GM21528 (cell line): ENCODE measurements at regions not wholly inside any gene's neighbourhood (a gene's known extent, or its start where the extent isn't known, plus 50 kb on each side); places are given as distances from the start of the nearest gene placed in this dataset.
"Not testable (repeated sequence)": the region's sequence is repeated elsewhere in the genome, so short reads cannot be mapped to it uniquely, and the experiment has no call there.

ENCODE experiments used
- ATAC-seq: cut with Tn5 transposase; IDR thresholded peaks from one replicate; pipeline ENCODE4 v1.9.1; 2021; ENCODE audit warnings: mild to moderate bottlenecking, moderate library complexity; ENCODE audit not compliant: unreplicated experiment, low FRiP score

- no peak for ATAC-seq
Observed at GRCh38 chr2:67614454-67614853, 217.3 kb downstream of the ETAA1 start.

- peak; percentile 68 for ATAC-seq
Observed at GRCh38 chr2:67616749-67617148, 219.6 kb downstream of the ETAA1 start.

DNA sequence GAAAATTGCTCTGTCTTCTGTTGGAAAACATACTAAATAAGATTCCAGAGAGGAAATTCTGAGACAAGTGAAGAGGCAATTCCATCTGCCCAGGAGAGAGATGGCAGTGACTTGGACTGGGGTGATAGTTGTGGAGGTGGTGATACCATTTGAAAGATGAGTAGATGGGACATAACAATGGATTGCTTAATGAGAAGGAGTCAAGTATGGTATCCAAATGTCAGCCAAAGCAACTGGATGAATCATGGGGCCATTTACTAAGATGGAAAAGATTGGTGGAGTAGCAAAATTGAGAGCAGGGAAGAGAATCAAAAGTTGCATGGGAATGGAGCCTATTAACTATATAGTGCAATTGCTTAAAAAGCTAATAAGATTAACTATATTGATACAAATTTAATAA, 222.1 kb downstream of the ETAA1 start:
- ATAC-seq = no peak

DNA sequence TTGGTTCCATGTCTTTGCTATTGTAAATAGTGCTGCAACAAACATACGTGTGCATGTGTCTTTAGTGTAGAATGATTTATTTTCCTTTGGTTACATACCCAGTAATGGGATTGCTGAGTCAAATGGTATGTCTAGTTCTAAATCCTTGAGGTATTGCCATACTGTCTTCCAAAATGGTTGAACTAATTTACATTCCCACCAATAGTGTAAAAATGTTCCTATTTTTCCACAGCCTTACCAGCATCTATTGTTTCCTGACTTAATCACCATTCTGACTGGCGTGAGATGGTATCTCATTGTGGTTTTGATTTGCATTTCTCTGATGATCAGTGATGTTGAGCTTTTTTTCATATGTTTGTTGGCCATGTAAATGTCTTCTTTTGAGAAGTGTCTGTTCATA, 226.6 kb downstream of the ETAA1 start:
- not testable (repeated sequence) for ATAC-seq

GRCh38 chr2:67625178-67625577, 228.0 kb downstream of the ETAA1 start:
- ATAC-seq = no peak

DNA sequence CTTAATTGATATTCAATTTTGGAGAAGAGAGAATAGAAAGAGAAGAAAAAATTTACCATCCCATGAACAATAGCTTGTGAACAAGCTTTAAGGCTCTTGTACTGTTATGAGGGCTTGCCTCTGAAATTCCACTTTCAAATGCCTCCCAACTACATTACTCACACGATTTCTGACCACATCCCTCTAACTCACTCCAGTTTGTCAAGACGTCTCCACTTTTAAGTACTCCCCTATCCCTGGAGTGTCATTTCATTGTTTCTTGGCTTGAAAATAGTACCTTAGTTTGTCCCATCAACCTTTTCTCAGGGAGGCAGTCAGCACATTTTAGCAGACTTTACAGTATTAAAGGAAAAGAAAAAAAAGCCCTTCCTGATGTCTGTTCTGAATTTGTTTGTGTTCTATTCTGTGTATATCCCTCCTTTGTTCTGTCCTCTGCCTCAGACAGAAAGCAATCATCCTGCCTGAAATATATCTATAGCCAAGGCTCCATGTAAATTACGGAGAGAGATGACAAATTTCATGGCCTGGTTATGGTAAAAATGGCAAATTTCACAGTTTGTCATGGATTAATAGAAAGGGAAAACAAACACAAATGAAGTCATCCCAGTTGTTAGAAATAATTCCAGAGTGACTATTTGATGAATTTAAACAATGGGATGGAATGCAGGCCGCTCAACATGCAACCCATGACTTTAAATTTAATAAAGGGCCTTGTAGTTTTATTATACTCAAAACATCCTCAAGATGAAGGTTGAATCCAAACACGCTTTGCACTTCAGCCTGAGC, 228.8 kb downstream of the ETAA1 start:
- ATAC-seq = no peak

GRCh38 chr2:67626656-67627055, 229.5 kb downstream of the ETAA1 start:
- ATAC-seq = no peak

DNA sequence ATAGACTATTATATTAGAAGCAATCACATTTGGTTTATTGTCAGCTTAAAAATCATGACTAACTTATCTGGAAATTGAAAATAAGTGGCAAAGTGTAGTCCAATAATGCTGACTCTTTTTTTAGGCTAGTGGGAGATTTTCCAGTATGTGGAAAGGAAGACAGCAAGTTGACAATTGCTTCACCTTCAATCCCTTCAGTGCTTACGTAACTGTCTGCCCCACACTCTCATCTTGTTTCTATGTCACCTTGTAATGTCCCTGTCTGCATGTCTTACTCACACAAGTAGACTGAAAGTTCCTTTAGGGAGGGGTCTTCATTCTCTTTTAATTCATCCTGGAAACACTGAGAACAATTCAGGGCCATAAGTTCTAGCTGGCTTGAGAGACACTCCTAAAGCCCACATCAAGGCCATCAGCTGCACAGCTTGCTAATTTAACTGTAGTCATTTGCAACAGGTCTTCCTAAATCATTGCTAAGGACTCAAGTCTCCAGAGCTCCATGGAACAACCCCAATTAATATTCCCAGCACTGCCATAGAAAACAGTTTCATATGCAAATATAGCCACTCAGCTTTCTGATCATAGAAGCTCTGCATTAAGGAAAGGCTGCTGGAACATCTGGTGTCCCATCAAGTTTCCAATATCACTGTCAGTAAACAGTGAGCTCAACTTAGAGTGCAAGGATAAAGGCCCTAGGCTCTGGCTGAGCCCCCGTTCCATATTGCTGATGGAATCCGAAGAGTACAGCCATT, 230.5 kb downstream of the ETAA1 start:
- ATAC-seq = no peak

- ATAC-seq = no peak
Observed at GRCh38 chr2:67628892-67629291, 231.8 kb downstream of the ETAA1 start.

DNA sequence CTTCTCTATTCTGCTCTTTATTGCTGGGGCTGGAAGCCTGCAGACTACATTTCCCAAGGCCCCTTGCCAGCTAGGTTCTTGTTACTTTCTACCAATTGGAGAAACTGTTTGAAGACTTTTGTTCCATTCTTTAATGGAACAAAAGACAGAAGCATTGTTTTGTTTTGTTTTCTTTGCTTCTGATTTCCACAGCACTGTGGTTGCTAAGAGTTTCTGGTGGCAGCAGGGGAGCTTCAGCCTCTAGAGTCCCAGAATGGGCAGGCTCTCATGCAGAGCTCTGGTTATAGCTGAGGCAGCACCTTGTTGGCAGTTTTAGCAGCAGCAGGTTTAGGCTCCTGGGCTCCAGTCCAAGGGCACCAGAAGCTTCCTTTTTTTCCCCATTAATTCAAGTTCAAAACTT, 234.3 kb downstream of the ETAA1 start:
- ATAC-seq = no peak

- ATAC-seq = no peak
Observed at GRCh38 chr2:67633212-67633856, 236.2 kb downstream of the ETAA1 start.

DNA sequence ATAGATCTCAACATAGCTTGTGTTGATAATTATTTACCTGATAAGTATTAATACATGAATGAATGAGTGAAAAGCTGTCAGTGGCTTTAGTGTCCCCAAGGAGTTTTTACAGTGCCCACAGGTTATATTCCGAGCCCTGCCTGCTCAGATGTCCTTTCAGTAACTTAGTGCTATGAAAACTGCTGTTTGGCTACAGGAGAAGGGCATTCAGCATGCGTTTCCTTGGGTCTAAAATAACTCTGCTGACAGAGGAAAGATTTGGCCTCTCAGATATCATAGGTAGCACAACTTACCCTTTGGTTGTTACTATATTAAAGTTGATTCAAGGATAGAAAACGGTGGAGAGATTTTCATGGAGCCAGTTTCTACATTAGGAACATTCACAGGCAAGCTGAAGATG, 241.0 kb downstream of the ETAA1 start:
- no peak for ATAC-seq

DNA sequence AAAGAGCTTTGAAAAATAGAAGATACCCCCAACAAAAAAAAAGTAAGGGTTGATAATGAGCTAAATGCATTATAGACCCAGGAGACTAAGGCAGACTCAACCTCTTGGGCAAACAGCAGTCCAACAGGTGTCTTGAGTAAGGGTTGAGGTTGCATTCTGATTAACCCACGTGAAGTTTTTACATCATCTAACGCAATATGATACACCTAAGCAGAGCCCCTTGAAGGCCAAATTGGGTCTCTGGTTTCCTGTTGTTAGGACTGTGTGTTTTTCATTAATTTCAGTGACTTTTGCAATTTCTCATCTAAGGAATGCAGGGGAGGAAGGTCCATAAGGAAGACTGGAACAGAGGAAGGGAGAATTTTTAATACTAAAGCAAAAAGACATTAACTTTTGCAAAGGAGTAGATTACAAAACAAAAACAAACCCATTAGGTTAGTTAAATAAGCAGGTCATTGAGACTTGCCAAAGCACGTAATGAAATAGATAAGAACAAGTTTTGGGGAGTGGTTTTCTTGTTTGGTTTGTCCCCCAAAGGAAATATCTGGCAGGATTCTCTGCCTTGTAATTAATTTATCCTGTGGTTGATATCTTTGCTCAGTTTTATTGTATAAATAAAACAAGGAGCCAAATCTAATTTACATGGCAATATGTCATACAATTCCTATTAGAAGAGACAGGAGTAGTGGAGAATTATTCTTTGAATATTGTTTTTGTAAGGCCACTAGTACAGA, 244.3 kb downstream of the ETAA1 start:
- no peak for ATAC-seq

- ATAC-seq = no peak
Observed at GRCh38 chr2:67642046-67642382, 244.9 kb downstream of the ETAA1 start.

DNA sequence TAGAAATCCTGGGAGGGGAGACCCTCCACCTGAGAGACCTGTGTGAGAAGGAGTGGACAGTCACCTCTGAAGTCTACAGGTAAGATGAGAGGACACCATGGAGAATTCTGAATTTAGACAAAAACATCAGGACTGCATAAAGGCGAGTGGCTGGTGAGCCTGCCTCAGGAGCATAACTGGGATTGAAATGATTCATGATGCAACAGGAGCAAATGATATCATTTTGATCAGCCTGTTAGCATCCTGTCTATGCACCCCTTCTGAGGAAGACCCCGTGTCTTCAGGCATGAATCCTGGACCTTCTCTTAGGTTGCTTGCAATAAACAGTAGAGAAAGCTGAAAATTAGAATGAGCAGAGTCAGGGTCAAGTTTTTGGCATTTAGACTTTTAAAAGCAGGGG, 245.8 kb downstream of the ETAA1 start:
- no peak for ATAC-seq

GRCh38 chr2:67645280-67646138, 248.4 kb downstream of the ETAA1 start:
- ATAC-seq = no peak

DNA sequence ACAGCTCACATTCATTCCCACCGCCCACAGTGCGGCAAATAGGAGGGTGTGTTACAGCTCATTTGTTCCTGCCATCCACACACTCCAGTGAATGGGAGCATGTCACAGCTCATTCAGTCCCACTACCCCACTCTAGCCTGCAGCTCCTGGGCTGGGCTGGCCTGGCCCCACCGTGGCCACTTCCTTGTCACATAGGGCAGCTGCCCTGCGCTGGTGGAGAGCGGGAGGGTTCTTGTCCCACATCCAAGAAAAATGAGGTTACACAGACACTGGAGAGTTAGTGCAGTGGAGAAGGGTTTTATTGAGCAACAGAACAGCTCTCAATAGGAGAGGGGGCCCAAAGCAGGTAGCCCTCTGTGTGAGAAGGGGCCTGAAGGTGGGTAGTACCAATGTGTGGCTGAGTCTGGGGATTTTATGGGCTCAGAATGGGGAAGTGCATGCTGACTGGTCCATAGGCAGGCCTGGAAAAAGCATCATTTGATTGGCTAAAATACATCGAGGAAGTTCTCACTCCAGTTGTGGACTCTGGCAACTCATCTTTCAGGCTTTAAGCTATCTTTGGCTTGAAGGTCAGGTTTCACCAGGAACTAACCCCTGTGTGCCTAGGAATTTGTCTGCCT, 249.7 kb downstream of the ETAA1 start:
- ATAC-seq = no peak

GRCh38 chr2:67649331-67650261, 252.5 kb downstream of the ETAA1 start:
- no peak for ATAC-seq
